B cell (primary cell): ENCODE measurements at regions not wholly inside any gene's neighbourhood (a gene's known extent, or its start where the extent isn't known, plus 50 kb on each side); places are given as distances from the start of the nearest gene placed in this dataset.

ENCODE experiments used
- ATAC-seq: fragments of 200-7000 bp; cut with Tn5 transposase; one replicate; pipeline ENCODE4 v1.10.0; 2021; ENCODE audit warnings: low read depth, mild to moderate bottlenecking, moderate number of reproducible peaks, moderate library complexity
- CTCF ChIA-PET: fragments of 350-600 bp; sonication (Branson Sonifier 250); formaldehyde crosslinking; loops from one replicate; lab custom pipeline; 2021; ENCODE audit warnings: antibody characterized with exemption, inconsistent platforms; lab: Charles Lee
- POLR2A ChIA-PET: fragments of 350-600 bp; sonication (Branson Sonifier 250); formaldehyde crosslinking; loops from one replicate; lab custom pipeline; 2021; ENCODE audit warnings: antibody characterized with exemption; lab: Charles Lee
- DNase-seq: peaks from one replicate; pipeline ENCODE4 v3.0.0; 2013
- H2AFZ ChIP-seq: 2 replicates; pipeline ENCODE4 v1.6.1; 2012; ENCODE audit warnings: mild to moderate bottlenecking, low read depth, low read length; ENCODE audit not compliant: insufficient read depth, poor library complexity, severe bottlenecking
- H3K27ac ChIP-seq, 2 donors: 1 replicate in 1 of 2; 2 replicates in 1 of 2; pipeline ENCODE4 v1.5.1; 2012 to 2013; ENCODE audit warnings: low read length in 2 of 2, mild to moderate bottlenecking in 2 of 2, moderate library complexity in 1 of 2
- H3K27me3 ChIP-seq, 4 experiments: fragments of 200-600 bp in 1 of 4; sonication (generic) in 1 of 4; replicated peaks in 1 of 4; 1 replicate in 2 of 4; 2 replicates in 2 of 4; pipeline versions ENCODE4 v1.6.1 to v1.7.0; 2013 to 2016; ENCODE audit warnings: low read length in 3 of 4, mild to moderate bottlenecking in 2 of 4, mixed read lengths in 1 of 4, moderate library complexity in 1 of 4; ENCODE audit not compliant: insufficient read depth in 4 of 4, control insufficient read depth in 3 of 4; ENCODE audit errors: control extremely low read depth in 1 of 4
- H3K36me3 ChIP-seq, 2 experiments: replicated peaks in 1 of 2; 1 replicate in 1 of 2; 2 replicates in 1 of 2; pipeline versions ENCODE4 v1.6.1 to v1.7.1; 2013; ENCODE audit warnings: low read length in 1 of 2; ENCODE audit not compliant: insufficient read depth in 2 of 2, control insufficient read depth in 1 of 2; ENCODE audit errors: control extremely low read depth in 1 of 2, extremely low read depth in 1 of 2
- H3K4me1 ChIP-seq, 2 donors: fragments of 200-600 bp in 1 of 2; sonication (generic) in 1 of 2; 1 replicate in 1 of 2; 2 replicates in 1 of 2; pipeline versions ENCODE4 v1.5.1 to v1.6.1; 2013 to 2017; ENCODE audit warnings: low read length in 2 of 2; ENCODE audit not compliant: control insufficient read depth in 2 of 2, insufficient read depth in 2 of 2
- H3K4me2 ChIP-seq: replicated peaks from 2 replicates; pipeline ENCODE3; 2012; ENCODE audit warnings: mild to moderate bottlenecking, low read depth, low read length; ENCODE audit not compliant: poor library complexity, severe bottlenecking
- H3K4me3 ChIP-seq, 5 experiments: fragments of 200-600 bp in 1 of 5; sonication (generic) in 1 of 5; 1 replicate in 3 of 5; 2 replicates in 2 of 5; pipeline versions ENCODE4 v1.5.1 to v1.7.0; 2011 to 2016; ENCODE audit warnings: low read length in 4 of 5, mild to moderate bottlenecking in 4 of 5, low read depth in 2 of 5, control low read depth in 1 of 5, moderate library complexity in 1 of 5; ENCODE audit not compliant: insufficient read depth in 1 of 5; ENCODE audit errors: control extremely low read depth in 1 of 5, extremely low read depth in 1 of 5
- H3K79me2 ChIP-seq: fragments of 200-600 bp; sonication (generic); one replicate; pipeline ENCODE4 v1.6.0; 2016; ENCODE audit warnings: low read length; ENCODE audit not compliant: control insufficient read depth, insufficient read depth
- H3K9ac ChIP-seq: fragments of 200-600 bp; sonication (generic); 2 replicates; pipeline ENCODE4 v1.6.1; 2017; ENCODE audit warnings: mild to moderate bottlenecking, low read length, moderate library complexity
- H3K9me3 ChIP-seq, 3 donors: one replicate each; pipeline versions ENCODE4 v1.6.1 to v1.7.1; 2013; ENCODE audit warnings: low read length in 2 of 3; ENCODE audit not compliant: control insufficient read depth in 2 of 3, insufficient read depth in 1 of 3; ENCODE audit errors: control extremely low read depth in 1 of 3
- H4K20me1 ChIP-seq: 2 replicates; pipeline ENCODE4 v1.6.0; 2012; ENCODE audit warnings: mild to moderate bottlenecking, low read length; ENCODE audit not compliant: insufficient read depth, control insufficient read depth, poor library complexity, severe bottlenecking
- H3K27ac Mint-ChIP-seq: one replicate; pipeline ENCODE4 v1.8.0; 2021; ENCODE audit warnings: mixed read lengths
- H3K27me3 Mint-ChIP-seq: one replicate; pipeline ENCODE4 v1.8.0; 2021; ENCODE audit warnings: mixed read lengths
- H3K4me1 Mint-ChIP-seq: one replicate; pipeline ENCODE4 v1.8.0; 2021; ENCODE audit warnings: mixed read lengths
- H3K4me3 Mint-ChIP-seq: one replicate; pipeline ENCODE4 v1.8.0; 2021; ENCODE audit warnings: mixed read lengths
- H3K9me3 Mint-ChIP-seq: one replicate; pipeline ENCODE4 v1.8.0; 2022; ENCODE audit warnings: mixed read lengths; ENCODE audit not compliant: insufficient read depth
- CTCF ChIP-seq: fragments of 200-600 bp; IDR thresholded peaks from one replicate; pipeline ENCODE4 v1.8.0; 2022; ENCODE audit warnings: antibody characterized with exemption, mild to moderate bottlenecking
- EZH2 ChIP-seq: IDR thresholded peaks from 2 replicates; pipeline ENCODE4 v1.6.1; 2012; ENCODE audit warnings: borderline replicate concordance, low read depth, mild to moderate bottlenecking, moderate library complexity, low read length; ENCODE audit not compliant: insufficient read depth, poor library complexity, severe bottlenecking
- WGBS: methylation state at CpG from one replicate; pipeline ENCODE4 v1.1.5; 2013; ENCODE audit warnings: missing lambda C conversion rate; ENCODE audit not compliant: insufficient coverage; 5-methylcytosine and 5-hydroxymethylcytosine counted together
- intact Hi-C: fragments of 100-400 bp; cut with micrococcal nuclease; formaldehyde crosslinking; loops from one replicate; pipeline ENCODE4 v1.10.0; 2022

DNA sequence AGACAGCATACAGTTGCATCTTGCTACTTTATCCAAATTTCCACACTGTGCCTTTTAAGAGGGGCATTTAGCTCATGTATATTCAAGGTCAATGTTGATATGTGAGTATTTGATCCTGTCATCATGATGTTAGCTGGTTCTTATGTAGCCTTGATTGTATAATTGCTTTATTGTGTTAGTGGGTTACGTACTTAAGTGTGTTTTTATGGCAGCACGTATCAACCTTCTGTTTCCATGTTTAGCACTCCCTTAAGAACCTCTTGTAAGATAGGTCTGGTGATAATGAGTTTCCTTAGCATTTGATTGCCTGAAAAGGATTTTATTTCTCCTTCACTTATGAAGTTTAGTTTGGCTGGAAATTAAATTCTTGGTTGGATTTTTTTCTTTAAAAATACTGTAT is 445.2 kb downstream of the NAV3 start:
- ChIA-PET CTCF (no interaction called here), POLR2A (no interaction called here)
- no peak overlapping the region for H3K4me3 Mint-ChIP-seq
- ATAC-seq = no peak
- no peaks in the 10 kb centered on the region for H3K79me2 ChIP-seq
- H3K27ac Mint-ChIP-seq = no peak overlapping the region
- H3K4me3 ChIP-seq = no peak overlapping the region
- no peaks in the 10 kb centered on the region for H3K27me3 Mint-ChIP-seq
- DNase-seq = no peak
- intact Hi-C loops = no loop called here
- no peak overlapping the region for H3K27ac ChIP-seq
- H3K27me3 ChIP-seq = peaks cover 0 to 4% (median 0%) of the 10 kb centered on the region in 4 experiments
- H3K9ac ChIP-seq = no peak overlapping the region
- H3K36me3 ChIP-seq = no peaks in the 10 kb centered on the region
- H3K9me3 ChIP-seq = peaks cover 0 to 12% (median 0%) of the 10 kb centered on the region in 3 donors
- peaks cover 2% of the 10 kb centered on the region for H3K9me3 Mint-ChIP-seq
- no peaks in the 10 kb centered on the region for H4K20me1 ChIP-seq
- H2AFZ ChIP-seq = no peak overlapping the region
- WGBS = no CpG with 5 or more reads among the region's 2 CpGs
- TF ChIP-seq EZH2 = no peak
- TF ChIP-seq CTCF = no peak
- no peak overlapping the region for H3K4me2 ChIP-seq
- H3K4me1 Mint-ChIP-seq = no peaks in the 10 kb centered on the region
- H3K4me1 ChIP-seq = no peaks in the 10 kb centered on the region

DNA sequence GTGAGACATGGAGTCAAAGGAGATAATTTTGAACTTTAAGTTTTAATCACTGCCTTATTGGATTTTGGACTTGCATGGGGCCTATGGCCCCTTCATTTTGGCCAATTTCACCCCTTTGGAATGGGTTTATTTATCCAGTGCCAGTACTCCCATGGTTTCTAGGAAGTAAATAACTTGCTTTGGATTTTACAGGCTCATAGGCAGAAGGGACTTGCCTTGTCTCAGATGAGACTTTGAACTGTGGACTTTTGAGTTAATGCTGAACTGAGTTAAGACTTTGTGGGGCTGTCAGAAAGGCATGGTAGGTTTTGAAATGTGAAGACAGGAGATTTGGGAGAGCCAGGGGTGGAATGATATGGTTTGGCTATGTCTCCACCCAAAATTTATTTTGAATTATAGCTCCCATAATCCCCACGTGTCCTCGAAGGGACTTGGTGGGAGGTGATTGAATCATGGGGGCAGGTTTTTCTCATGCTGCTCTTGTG is 448.1 kb downstream of the NAV3 start:
- peaks cover 0 to 12% (median 0%) of the 10 kb centered on the region in 3 donors for H3K9me3 ChIP-seq
- Mint-ChIP-seq H3K9me3 (peaks cover 2% of the 10 kb centered on the region), H3K4me3 (no peak overlapping the region), H3K27me3 (no peaks in the 10 kb centered on the region), H3K4me1 (no peaks in the 10 kb centered on the region), H3K27ac (no peak overlapping the region)
- H3K36me3 ChIP-seq = no peaks in the 10 kb centered on the region
- H3K27me3 ChIP-seq = peaks cover 0 to 4% (median 0%) of the 10 kb centered on the region in 4 experiments
- H3K9ac ChIP-seq = no peak overlapping the region
- no peak for TF ChIP-seq EZH2
- TF ChIP-seq CTCF = no peak
- no peaks in the 10 kb centered on the region for H4K20me1 ChIP-seq
- no peak overlapping the region for H3K27ac ChIP-seq
- ATAC-seq = no peak
- no peak for DNase-seq
- no peak overlapping the region for H3K4me2 ChIP-seq
- no peak overlapping the region for H2AFZ ChIP-seq
- no peaks in the 10 kb centered on the region for H3K4me1 ChIP-seq
- POLR2A ChIA-PET = no interaction called here
- CTCF ChIA-PET = no interaction called here
- H3K79me2 ChIP-seq = no peaks in the 10 kb centered on the region
- no peak overlapping the region for H3K4me3 ChIP-seq
- intact Hi-C loops = no loop called here
- WGBS = 92% methylated on average over 2 of the region's 2 CpGs
